Retina (tissue), 1 donor: ENCODE measurements at regions not wholly inside any gene's neighbourhood (a gene's known extent, or its start where the extent isn't known, plus 50 kb on each side); places are given as distances from the start of the nearest gene placed in this dataset.
"Not testable (repeated sequence)": the region's sequence is repeated elsewhere in the genome, so short reads cannot be mapped to it uniquely, and the experiment has no call there.

Source experiments
- DNase-seq: peaks from one replicate; pipeline ENCODE4 v3.0.0-alpha.2; 2016

GRCh38 chr10:84862551-84862950 is 534.2 kb downstream of the CCSER2 start:
- no peak for DNase-seq

DNA sequence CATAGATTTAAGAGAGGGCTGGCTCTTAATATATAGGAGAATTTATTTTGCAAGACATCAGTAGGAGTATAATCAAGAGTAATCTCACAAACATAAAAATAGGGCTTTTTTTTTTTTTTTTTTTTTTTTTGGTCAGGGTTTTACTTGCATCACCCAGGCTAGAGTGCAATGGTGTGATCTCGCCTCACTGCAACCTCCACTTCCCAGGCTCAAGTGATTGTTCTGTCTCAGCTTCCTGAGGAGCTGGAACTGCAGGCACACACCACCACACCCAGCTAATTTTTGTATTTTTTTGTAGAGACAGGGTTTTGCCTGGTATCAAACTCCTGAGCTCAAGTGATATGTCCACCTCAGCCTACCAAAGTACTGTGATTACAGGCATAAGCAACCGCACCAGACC is 535.3 kb downstream of the CCSER2 start:
- no peak for DNase-seq

DNA sequence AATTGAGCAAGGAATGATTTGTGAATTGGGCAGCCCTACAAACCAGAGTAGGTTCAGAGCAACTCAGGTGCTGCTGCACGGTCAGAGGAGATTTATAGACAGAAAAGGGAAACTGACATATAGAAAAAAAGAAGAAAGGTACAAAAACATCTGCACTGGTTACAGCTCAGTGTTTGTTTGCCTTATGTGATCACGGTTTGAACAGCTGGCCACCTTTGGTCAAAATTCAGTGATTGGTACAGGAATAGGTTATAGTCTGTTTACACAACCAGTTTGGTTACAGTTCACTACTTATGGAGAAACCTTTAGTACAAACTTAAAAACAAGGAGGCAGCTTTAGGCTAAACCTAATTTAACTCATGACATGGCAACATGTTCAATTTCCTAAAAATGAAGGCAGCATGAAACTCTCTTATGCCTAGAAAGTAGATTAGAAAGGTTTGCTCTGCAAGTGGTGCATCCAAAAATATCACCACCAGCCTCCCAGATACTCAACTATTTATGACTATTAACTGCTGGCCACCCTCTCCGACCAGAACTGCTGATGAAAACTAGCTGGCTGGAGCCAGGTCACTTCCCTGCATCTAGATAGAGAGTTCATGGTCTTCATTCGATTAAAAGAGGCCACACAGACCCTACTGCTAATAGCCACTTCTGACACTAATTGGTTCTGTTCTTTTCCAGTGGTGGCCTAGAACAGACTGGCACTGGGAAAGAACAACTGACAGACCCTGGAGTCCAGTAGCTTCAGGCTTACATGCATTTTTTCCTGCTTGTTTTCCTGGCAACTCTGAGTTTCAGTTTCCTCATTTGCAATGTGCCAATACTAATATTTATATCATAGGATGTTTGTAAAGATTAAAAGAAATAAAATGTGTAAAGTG is 548.0 kb downstream of the CCSER2 start:
- no peak for DNase-seq

- DNase-seq: no peak
Observed at GRCh38 chr10:84879991-84880390, 551.6 kb downstream of the CCSER2 start.

GRCh38 chr10:84881696-84882095 is 553.3 kb downstream of the CCSER2 start:
- DNase-seq: not testable (repeated sequence)

DNA sequence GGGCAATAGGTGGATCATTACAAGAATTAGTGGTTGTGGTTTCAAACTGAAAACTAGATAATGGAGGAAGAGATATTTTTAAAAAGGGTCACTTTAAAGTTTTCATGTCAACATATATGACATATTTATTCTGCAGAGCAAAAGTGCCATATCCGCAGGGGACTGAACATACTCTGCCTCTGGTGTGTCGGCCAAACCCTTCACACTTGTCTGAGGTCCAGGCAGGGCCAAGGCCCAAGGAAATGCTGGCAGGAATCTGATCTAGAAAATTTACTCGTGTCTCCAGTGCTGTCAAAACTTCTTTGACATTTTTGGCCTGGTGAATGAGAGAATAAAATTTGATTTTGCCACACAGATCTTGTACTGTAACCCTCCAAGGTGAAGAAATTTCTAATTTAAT is 562.3 kb downstream of the CCSER2 start:
- DNase-seq: no peak

DNA sequence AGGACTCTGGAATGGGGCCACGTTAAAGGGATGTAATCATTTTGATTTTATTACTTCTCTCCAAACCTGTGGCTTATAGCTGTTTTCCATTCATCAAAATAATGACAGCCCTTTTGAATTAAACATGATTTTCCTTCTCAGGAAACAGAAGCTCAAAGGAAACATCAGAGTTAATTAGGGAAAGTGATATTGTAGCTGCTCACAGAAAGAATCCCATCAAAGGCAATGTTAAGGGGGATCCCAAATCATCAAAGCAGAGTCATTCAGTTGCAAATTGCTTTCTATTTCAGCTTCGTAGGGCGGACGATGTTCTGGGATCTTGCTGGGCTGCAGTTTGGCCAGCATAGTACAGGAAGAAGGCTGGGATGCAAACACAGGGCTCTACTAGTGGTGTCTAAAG is 563.2 kb downstream of the CCSER2 start:
- no peak for DNase-seq

- DNase-seq: no peak
Observed at GRCh38 chr10:84895541-84895940, 567.2 kb downstream of the CCSER2 start.

DNA sequence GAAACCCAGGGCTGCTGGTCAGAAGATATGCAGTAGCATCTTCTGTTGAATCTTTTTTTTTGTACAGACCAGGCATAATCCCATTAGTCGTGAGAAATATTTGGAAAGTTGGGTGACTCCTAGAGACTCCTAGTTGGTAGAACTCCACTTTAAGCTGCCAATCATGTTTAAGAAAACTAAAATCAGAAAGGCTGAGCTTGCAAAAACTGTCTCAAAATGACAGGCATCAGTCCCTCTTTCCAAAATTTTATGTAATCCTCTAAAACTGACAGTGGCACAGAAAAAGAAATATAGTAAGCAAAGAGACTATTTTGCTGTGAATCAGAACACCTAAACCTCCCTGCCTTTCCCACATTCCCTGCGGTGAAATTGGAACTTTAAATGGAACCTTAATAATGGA is 568.5 kb downstream of the CCSER2 start:
- DNase-seq: no peak

GRCh38 chr10:84899268-84899667 is 570.9 kb downstream of the CCSER2 start:
- DNase-seq: no peak

DNA sequence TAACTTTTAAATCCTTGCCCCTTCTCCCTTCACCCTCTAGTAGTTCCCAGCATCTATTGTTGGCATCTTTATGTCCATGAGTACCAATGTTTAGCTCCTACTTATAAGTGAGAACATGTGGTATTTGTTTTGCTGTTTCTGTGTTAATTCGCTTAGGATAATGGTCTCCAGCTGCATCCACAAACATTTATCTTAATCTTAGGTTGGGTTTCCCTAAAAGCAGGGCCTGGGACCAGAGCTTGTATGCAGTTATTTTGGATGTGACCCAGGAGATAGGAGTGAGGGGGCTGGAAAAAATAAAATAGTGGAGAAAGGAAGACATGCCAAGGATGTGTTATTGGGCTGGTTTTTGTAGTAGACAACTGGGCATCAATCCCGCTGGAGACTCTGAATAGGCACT is 571.8 kb downstream of the CCSER2 start:
- no peak for DNase-seq

DNA sequence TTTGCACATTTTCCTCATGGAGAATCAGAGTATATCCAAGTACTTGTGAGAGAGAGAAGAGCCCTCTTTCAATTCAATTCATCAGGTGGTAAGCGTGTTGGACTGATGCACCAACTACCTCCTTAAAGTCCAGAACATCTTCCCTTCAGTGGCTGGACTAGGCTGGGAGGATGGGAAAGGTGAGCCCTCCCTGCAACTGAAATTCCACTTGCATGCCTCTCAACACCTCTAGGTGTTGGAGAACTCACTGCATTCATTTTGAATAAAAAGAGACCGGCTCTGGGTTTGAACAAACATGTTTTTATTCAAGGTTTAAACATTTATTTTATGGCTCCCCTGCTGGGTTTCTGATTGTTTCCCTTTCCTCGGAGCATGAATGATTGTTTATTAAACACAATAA is 573.5 kb downstream of the CCSER2 start:
- DNase-seq: no peak

- no peak for DNase-seq
Observed at GRCh38 chr10:84902553-84902952, 574.2 kb downstream of the CCSER2 start.

- DNase-seq: no peak
Observed at GRCh38 chr10:84903320-84903719, 574.9 kb downstream of the CCSER2 start.

DNA sequence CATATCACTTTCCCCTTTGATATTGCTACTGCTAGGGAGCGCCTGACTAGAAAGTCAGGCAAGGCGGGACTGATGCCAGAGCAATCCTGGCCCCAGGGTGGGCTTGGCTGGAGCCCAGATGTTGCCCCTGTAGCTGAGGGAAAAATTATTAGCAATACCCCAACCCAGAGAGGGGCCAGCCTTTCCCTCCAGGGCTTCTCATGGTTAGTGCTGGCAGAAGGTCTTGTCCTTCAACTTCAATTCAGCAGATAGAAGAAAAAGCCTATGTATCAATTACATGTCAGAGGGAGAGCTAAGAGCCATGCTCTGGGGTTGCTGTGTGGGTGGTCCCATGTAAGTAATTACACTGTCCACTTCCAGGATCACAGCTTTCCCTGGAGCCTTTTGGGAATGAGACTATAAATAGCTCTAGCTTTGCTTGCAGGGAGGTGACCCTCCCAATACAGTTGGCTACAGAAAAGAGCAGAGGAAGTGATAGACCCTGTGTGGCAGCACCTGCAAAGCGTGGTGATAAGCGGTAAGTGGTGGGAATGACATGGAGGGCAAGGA is 579.1 kb downstream of the CCSER2 start:
- no peak for DNase-seq

- no peak for DNase-seq
Observed at GRCh38 chr10:84908491-84908890, 580.1 kb downstream of the CCSER2 start.

DNA sequence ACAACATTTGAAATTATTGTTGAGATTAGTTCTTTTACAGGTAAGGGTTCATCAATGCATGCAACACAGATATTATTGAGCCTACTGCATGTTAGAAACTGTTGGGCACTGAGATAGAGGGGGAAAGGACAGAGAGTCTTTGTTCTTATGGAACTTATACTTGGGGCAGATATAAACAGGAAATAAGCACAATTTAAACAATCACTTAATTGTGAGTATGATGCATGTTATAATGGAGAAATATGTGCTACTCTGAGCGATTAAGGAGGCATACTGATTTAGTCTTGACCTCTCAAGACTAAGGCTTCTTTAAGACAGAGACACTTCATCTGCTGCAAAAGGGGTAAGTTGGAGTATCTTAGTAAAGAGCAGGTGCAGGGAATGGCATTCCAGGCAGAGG is 593.3 kb downstream of the CCSER2 start:
- no peak for DNase-seq

DNA sequence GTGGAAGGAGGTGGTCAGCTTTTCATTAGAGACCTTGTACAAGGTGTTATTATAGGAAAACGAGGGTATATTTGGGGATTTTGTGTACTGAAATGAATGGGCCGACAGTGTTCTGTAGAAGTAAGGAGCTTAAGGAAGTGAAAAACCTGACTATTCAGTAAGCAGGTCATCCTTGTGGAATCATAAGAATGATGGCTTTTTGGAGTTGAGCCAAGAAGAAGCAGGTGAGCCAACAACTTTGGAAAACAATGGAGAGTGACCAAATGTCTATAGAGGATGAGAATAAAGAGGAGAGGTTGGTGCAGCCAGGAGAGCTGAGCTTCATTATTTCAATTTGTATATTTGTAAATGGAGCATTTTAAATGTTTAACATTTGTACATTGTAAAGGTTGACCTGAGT is 595.7 kb downstream of the CCSER2 start:
- DNase-seq: no peak

- no peak for DNase-seq
Observed at GRCh38 chr10:84925495-84925894, 597.1 kb downstream of the CCSER2 start.

GRCh38 chr10:84933402-84933801 is 605.0 kb downstream of the CCSER2 start:
- DNase-seq: no peak

DNA sequence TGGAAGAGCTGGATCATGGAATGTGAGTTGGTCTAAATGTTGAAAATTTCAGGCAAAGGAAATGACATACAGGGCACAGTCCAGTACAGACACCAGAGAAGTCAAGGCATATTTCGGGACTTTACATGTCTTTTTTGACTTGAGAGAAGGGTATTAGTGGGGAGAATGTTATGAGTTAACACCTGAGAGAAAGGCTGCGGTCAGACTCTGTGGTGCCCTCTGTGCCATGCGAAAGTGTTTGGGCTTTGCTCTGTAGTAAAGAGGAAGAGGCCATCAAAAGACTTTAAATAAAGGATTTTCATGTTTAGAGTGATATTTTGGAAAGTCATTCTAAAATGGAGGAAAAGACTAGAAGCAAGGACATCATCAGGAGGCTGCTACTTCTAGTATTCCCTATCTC is 607.4 kb downstream of the CCSER2 start:
- DNase-seq: no peak

GRCh38 chr10:84938117-84938905 is 609.9 kb downstream of the CCSER2 start:
- DNase-seq: no peak

DNA sequence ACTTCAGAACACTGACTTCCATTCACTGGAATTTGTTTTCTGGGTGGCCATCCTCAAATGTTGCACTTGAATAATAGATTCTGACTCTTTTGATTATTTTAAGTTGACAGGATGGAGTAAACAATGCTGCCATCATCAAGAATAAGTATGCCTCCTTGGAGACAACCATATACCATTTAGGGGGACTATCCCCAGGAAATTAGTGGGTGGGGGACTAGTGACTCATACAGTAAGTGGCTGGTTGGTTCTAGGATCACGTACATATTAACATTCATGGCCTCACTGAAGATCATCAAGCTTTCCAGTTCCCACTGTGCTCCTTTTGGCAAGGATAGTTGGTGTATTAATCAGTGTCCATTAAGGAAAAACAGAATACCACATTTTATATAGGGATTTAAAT is 615.2 kb downstream of the CCSER2 start:
- no peak for DNase-seq

DNA sequence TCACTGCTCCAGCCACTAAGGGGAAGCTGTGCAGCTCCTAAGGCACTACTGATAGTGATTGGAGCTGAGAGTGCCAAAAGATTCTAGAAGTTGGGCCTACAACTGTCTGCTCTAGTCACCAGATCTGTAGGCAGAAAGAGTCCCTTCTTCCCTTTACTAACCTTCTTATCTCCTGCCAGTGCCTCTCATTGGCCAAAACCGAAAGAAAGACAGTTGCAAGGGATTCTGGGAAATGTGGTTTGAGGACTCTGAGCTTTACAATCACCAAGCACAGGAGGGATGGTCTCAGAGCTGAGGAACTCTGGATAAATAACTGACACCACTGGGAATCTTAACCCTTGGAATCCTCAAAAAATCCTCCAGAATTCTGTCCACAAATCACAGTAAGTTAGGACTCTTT is 615.8 kb downstream of the CCSER2 start:
- no peak for DNase-seq
